ENCODE measurements at regions not wholly inside any gene's neighbourhood (a gene's known extent, or its start where the extent isn't known, plus 50 kb on each side); places are given as distances from the start of the nearest gene placed in this dataset.

DNA sequence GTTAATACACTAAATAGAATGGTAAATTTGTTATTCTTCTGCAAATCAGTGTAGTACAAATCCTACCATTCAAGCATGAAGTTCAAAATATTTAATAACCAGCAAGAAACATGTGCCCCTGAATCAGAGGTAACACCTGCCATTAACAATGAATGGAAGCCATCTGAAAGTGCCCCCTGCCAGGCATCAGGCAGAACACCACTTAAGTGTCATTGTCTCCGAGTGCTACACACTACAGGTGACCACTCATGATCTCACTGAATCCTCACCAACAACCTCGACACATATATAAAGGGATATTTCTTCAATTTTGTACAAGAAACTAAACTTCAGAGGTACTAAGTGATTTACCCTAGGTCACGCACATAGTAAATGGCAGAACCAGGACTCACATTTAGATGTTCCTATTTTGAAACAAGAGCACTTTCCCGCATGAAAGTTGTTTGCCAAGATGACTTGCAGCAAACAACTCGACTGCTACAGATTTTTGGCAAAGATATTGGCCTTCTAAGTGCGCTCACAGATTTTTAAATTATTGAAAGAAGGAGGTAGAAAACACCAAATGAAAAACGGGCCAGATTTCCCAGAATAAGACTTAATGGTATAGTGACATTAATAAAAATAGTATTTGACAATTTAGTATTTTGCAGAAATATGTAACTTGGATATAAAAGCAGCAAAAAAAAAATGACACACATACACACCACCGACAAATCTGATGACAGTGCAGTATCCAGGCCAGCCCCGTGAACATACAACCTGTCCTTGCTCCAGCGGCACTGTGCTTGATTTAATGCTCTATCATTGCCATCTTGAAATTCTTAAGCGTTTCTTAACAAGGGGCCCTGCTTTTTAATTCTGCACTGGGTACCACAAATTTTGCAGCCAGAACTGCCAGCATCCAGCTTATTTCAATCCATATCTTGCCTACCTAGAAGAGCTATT is 274.5 kb downstream of the ALDH8A1 start:
- Mint-ChIP-seq H3K4me3 (no peak overlapping the region), H3K4me1 (no peaks in the 10 kb centered on the region), H3K27ac (no peak overlapping the region), H3K27me3 (peaks cover 30% of the 10 kb centered on the region), H3K9me3 (no peaks in the 10 kb centered on the region), H3K36me3 (no peaks in the 10 kb centered on the region)
- H3K9me3 ChIP-seq (ENCODE audit: control insufficient read depth in 2 of 2, low read length in 2 of 2): no peaks in the 10 kb centered on the region
- H3K27ac ChIP-seq (ENCODE audit: insufficient read depth, low read length, poor library complexity, severe bottlenecking): no peak overlapping the region
- DNase-seq (no peak), ATAC-seq (ENCODE audit: low read depth in 2 of 2) (no peak)
- H3K4me3 ChIP-seq (ENCODE audit: low read depth, low read length): no peak overlapping the region
- H3K4me1 ChIP-seq (ENCODE audit: control insufficient read depth, insufficient read depth, low read length, poor library complexity, severe bottlenecking): no peaks in the 10 kb centered on the region
- H3K27me3 ChIP-seq (ENCODE audit: control insufficient read depth, insufficient read depth, low read length): no peaks in the 10 kb centered on the region
- no peaks in the 10 kb centered on the region for H3K36me3 ChIP-seq (ENCODE audit: control insufficient read depth, insufficient read depth, low read length)

DNA sequence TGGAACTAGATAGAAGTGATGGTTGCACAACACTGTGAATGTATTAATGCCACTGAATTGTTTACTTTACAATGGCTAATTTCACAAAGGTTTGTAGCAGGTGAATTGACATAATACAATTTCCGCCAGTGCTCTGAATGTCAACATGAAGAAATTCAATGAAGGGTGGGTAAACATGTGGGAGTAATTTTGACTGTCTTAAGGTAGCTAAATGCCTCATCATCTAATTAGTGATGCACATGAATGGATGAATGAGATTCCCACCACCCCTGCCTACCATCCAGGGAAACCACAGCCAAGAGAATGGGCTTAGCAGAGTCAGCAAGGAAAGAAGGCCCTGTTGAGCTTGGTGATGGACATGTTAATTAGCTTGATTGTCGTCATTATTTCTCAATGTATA is 275.3 kb downstream of the ALDH8A1 start:
- Histone ChIP-seq H3K9me3 (ENCODE audit: control insufficient read depth in 2 of 2, low read length in 2 of 2) (no peaks in the 10 kb centered on the region), H3K4me3 (ENCODE audit: low read depth, low read length) (no peak overlapping the region), H3K27ac (ENCODE audit: insufficient read depth, low read length, poor library complexity, severe bottlenecking) (no peak overlapping the region), H3K4me1 (ENCODE audit: control insufficient read depth, insufficient read depth, low read length, poor library complexity, severe bottlenecking) (no peaks in the 10 kb centered on the region), H3K36me3 (ENCODE audit: control insufficient read depth, insufficient read depth, low read length) (no peaks in the 10 kb centered on the region), H3K27me3 (ENCODE audit: control insufficient read depth, insufficient read depth, low read length) (no peaks in the 10 kb centered on the region)
- no peaks in the 10 kb centered on the region for H3K9me3 Mint-ChIP-seq
- H3K36me3 Mint-ChIP-seq: no peaks in the 10 kb centered on the region
- no peak overlapping the region for H3K4me3 Mint-ChIP-seq
- no peak overlapping the region for H3K27ac Mint-ChIP-seq
- H3K27me3 Mint-ChIP-seq: peaks cover 23% of the 10 kb centered on the region
- ATAC-seq (ENCODE audit: low read depth in 2 of 2) (no peak), DNase-seq (no peak)
- H3K4me1 Mint-ChIP-seq: no peaks in the 10 kb centered on the region

DNA sequence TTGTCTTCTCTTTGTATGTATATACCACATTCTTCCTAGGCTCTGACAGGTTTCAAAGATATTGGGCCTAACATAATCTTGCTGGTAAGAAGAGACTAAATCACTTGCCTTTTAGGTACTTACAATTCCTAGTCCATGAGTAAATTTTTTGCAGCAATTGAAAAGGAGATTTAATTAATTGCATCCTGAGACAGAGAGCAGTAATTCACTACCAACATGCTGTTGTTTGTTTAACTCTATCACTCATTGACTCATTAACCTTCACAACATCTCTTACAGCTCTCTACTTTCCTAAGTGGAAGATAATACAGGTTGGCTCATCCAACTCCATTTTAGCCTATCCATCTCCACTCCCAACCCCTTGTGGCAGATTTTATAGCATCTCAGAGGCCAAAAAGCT is 280.4 kb downstream of the ALDH8A1 start:
- no peak overlapping the region for H3K4me3 ChIP-seq (ENCODE audit: low read depth, low read length)
- DNase-seq: no peak
- no peaks in the 10 kb centered on the region for H3K9me3 ChIP-seq (ENCODE audit: control insufficient read depth in 2 of 2, low read length in 2 of 2)
- Mint-ChIP-seq H3K9me3 (no peaks in the 10 kb centered on the region), H3K27ac (no peak overlapping the region), H3K36me3 (no peaks in the 10 kb centered on the region), H3K4me3 (no peak overlapping the region), H3K27me3 (peaks cover 12% of the 10 kb centered on the region), H3K4me1 (no peaks in the 10 kb centered on the region)
- H3K36me3 ChIP-seq (ENCODE audit: control insufficient read depth, insufficient read depth, low read length): no peaks in the 10 kb centered on the region
- H3K27me3 ChIP-seq (ENCODE audit: control insufficient read depth, insufficient read depth, low read length): no peaks in the 10 kb centered on the region
- no peak overlapping the region for H3K27ac ChIP-seq (ENCODE audit: insufficient read depth, low read length, poor library complexity, severe bottlenecking)
- no peak for ATAC-seq (ENCODE audit: low read depth in 2 of 2)
- H3K4me1 ChIP-seq (ENCODE audit: control insufficient read depth, insufficient read depth, low read length, poor library complexity, severe bottlenecking): no peaks in the 10 kb centered on the region

DNA sequence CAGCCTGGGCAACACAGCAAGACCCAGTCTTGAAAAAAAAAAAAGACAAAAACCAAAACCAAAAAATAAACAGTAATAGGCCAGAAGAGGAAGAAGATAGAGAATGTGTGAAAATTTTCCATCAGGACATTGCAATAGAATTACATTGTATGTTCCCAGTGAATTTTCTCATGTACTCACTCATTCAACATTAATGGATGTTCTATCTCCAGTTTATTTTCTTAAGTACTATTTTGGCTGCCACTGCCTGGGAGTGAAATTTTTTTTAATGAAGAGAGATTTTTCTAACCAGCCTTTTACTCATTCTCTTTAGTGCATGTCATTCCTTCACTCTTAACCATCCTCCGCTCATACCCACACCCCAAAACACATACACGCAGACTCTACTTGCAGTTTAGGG is 282.8 kb downstream of the ALDH8A1 start:
- Mint-ChIP-seq H3K36me3 (no peaks in the 10 kb centered on the region), H3K9me3 (no peaks in the 10 kb centered on the region), H3K27me3 (peaks cover 12% of the 10 kb centered on the region), H3K4me3 (no peak overlapping the region), H3K27ac (no peak overlapping the region), H3K4me1 (peaks cover 0 to 3% (median 0%) of the 10 kb centered on the region in 4 donors)
- Histone ChIP-seq H3K9me3 (ENCODE audit: control insufficient read depth in 2 of 2, low read length in 2 of 2) (no peaks in the 10 kb centered on the region), H3K27me3 (ENCODE audit: control insufficient read depth, insufficient read depth, low read length) (no peaks in the 10 kb centered on the region), H3K4me3 (ENCODE audit: low read depth, low read length) (no peak overlapping the region), H3K27ac (ENCODE audit: insufficient read depth, low read length, poor library complexity, severe bottlenecking) (no peak overlapping the region), H3K36me3 (ENCODE audit: control insufficient read depth, insufficient read depth, low read length) (no peaks in the 10 kb centered on the region), H3K4me1 (ENCODE audit: control insufficient read depth, insufficient read depth, low read length, poor library complexity, severe bottlenecking) (no peaks in the 10 kb centered on the region)
- DNase-seq (no peak), ATAC-seq (ENCODE audit: low read depth in 2 of 2) (no peak)

DNA sequence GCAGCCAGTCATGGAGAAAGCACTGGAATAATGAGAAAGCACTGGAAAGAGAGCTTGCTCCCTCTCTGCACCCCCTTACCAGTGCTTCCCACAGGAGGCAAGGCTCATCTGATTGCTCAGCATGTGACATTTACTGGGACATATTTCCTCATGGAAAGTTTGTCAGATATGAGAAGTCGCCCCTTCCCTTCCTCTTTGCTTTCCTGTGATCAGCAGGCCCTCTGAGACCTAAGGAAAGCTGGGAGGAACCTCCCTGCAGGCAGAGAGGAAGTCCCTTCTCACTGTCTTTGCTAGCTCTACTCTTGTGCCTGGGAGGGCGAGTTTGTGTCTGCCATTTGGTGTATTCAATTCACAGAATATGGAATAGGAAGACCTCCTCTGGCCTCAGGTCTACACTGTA is 283.8 kb downstream of the ALDH8A1 start:
- no peak overlapping the region for H3K4me3 Mint-ChIP-seq
- Histone ChIP-seq H3K36me3 (ENCODE audit: control insufficient read depth, insufficient read depth, low read length) (no peaks in the 10 kb centered on the region), H3K4me3 (ENCODE audit: low read depth, low read length) (no peak overlapping the region), H3K9me3 (ENCODE audit: control insufficient read depth in 2 of 2, low read length in 2 of 2) (no peaks in the 10 kb centered on the region), H3K4me1 (ENCODE audit: control insufficient read depth, insufficient read depth, low read length, poor library complexity, severe bottlenecking) (no peaks in the 10 kb centered on the region), H3K27me3 (ENCODE audit: control insufficient read depth, insufficient read depth, low read length) (no peaks in the 10 kb centered on the region), H3K27ac (ENCODE audit: insufficient read depth, low read length, poor library complexity, severe bottlenecking) (no peak overlapping the region)
- no peaks in the 10 kb centered on the region for H3K36me3 Mint-ChIP-seq
- no peak overlapping the region for H3K27ac Mint-ChIP-seq
- no peak for ATAC-seq (ENCODE audit: low read depth in 2 of 2)
- H3K9me3 Mint-ChIP-seq: no peaks in the 10 kb centered on the region
- H3K27me3 Mint-ChIP-seq: peaks cover 9% of the 10 kb centered on the region
- DNase-seq: no peak
- H3K4me1 Mint-ChIP-seq: peaks cover 0 to 3% (median 0%) of the 10 kb centered on the region in 4 donors

DNA sequence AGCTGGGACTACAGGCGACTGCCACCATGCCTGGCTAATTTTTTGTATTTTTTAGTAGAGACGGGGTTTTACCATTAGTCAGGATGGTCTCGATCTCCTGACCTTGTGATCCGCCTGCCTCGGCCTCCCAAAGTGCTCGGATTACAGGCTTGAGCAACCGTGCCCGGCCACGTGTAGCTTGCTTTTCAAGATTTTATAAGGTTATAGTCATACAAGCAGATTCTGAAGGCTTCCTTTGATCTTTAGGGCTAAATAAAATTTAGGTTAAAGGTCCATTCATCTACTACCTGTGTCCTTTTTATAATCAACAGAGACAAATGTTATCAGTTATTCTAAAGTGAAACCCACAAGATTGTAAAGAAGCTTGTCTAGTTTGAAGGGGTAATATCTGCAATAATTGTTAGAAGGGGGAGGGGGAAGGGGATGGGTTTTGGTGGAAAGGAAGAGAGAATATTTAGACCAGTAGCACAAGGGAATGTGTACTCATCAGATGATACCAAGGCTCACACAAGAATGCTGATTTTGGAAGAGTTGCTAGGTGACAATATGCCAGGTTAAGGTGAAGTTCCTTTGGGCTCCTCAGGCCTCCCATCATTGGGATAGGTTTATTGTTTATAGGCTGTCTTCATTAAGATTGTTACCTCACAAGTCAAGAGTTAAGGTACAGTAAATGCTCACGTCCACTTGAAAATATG is 284.7 kb downstream of the ALDH8A1 start:
- ATAC-seq (ENCODE audit: low read depth in 2 of 2) (no peak), DNase-seq (no peak)
- H3K36me3 Mint-ChIP-seq: no peaks in the 10 kb centered on the region
- H3K4me1 Mint-ChIP-seq: peaks cover 0 to 3% (median 0%) of the 10 kb centered on the region in 4 donors
- H3K9me3 Mint-ChIP-seq: no peaks in the 10 kb centered on the region
- Histone ChIP-seq H3K27ac (ENCODE audit: insufficient read depth, low read length, poor library complexity, severe bottlenecking) (no peak overlapping the region), H3K27me3 (ENCODE audit: control insufficient read depth, insufficient read depth, low read length) (no peaks in the 10 kb centered on the region), H3K9me3 (ENCODE audit: control insufficient read depth in 2 of 2, low read length in 2 of 2) (no peaks in the 10 kb centered on the region), H3K4me1 (ENCODE audit: control insufficient read depth, insufficient read depth, low read length, poor library complexity, severe bottlenecking) (no peaks in the 10 kb centered on the region), H3K36me3 (ENCODE audit: control insufficient read depth, insufficient read depth, low read length) (no peaks in the 10 kb centered on the region), H3K4me3 (ENCODE audit: low read depth, low read length) (no peak overlapping the region)
- H3K27me3 Mint-ChIP-seq: peaks cover 18% of the 10 kb centered on the region
- no peak overlapping the region for H3K27ac Mint-ChIP-seq
- H3K4me3 Mint-ChIP-seq: no peak overlapping the region

DNA sequence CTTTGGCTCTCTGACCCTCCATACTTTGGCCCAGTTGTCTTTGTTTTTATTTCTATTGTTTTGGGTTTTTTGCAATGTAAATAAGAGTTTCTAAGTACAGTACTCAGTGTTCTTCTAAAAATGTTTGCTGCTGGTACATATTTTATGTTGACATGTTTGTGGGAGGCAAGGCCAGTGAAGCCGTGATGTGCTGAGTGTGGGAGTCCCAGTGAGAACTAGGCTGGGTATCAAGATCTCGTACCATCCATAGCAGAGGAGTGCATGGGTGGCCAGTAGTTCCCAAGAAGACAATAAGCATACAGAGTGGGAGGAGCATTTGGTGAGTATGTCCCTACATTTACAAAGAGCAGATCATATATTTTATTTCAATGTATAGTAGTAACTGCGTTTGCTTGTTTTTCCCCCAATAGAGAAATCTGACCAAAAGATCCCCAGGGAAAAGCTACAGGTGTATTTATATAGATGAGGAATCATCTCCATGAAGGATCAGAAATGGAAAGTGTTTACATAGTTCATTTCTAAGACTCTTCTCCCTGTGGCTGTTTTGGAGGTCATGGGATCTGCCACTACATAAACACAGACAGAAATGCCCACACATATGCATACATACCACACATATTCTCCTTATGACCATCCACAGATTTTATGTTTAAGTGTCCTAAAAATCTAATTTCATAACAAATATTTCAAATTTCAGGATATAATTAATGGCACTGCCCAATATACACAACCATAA is 285.9 kb downstream of the ALDH8A1 start:
- H3K27me3 ChIP-seq (ENCODE audit: control insufficient read depth, insufficient read depth, low read length): no peaks in the 10 kb centered on the region
- H3K4me1 Mint-ChIP-seq: peaks cover 0 to 3% (median 0%) of the 10 kb centered on the region in 4 donors
- H3K4me3 Mint-ChIP-seq: no peak overlapping the region
- no peak overlapping the region for H3K4me3 ChIP-seq (ENCODE audit: low read depth, low read length)
- no peaks in the 10 kb centered on the region for H3K36me3 ChIP-seq (ENCODE audit: control insufficient read depth, insufficient read depth, low read length)
- no peak for DNase-seq
- H3K9me3 ChIP-seq (ENCODE audit: control insufficient read depth in 2 of 2, low read length in 2 of 2): no peaks in the 10 kb centered on the region
- no peaks in the 10 kb centered on the region for H3K36me3 Mint-ChIP-seq
- ATAC-seq (ENCODE audit: low read depth in 2 of 2): no peak
- no peaks in the 10 kb centered on the region for H3K9me3 Mint-ChIP-seq
- H3K27ac Mint-ChIP-seq: no peak overlapping the region
- no peak overlapping the region for H3K27ac ChIP-seq (ENCODE audit: insufficient read depth, low read length, poor library complexity, severe bottlenecking)
- no peaks in the 10 kb centered on the region for H3K4me1 ChIP-seq (ENCODE audit: control insufficient read depth, insufficient read depth, low read length, poor library complexity, severe bottlenecking)
- peaks cover 20% of the 10 kb centered on the region for H3K27me3 Mint-ChIP-seq

Data from CD4-positive, CD25-positive, alpha-beta regulatory T cell (primary cell).